ENCODE measurements at regions not wholly inside any gene's neighbourhood (a gene's known extent, or its start where the extent isn't known, plus 50 kb on each side); places are given as distances from the start of the nearest gene placed in this dataset.

DNA sequence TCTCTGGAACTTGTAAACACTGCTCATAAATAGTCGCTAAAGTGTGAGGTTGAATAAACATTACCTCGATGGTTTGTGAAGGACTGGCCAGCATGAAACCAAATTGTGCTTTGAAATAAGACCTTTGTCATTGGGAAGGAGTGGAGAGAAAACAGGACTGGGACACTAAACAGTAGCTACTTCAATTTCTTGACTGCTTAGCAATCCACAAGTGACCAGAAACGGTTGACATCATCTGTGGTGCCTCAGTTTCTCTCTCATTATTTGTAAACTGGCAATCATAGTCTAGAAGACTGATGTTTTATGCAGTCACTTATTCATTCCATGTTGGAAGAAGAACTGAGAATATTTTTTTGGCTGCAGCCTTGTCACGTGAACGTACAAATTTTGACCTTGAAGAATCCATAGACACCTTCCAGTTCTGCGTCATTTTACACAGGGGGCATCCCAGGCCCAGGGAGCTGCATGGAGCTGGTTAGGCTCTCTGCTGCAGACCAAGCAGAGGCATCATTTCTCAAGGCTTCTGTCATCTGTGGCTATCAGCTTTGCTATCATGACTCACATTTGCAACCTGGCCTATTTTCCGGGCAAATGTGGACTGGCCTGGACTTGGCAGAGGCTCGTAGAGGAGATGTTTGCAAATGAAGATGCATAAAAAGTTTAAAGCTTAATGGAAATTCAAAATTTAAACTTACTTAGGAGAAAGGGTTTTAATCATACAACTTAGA is 391.8 kb downstream of the FGF9 start (continued):
- TF ChIP-seq, protein P1, sequence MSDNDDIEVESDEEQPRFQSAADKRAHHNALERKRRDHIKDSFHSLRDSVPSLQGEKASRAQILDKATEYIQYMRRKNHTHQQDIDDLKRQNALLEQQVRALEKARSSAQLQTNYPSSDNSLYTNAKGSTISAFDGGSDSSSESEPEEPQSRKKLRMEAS (IDR thresholded peaks at IDR 0.05): no peak
- TF ChIP-seq RFX5 (IDR thresholded peaks at IDR 0.05; ENCODE audit: borderline replicate concordance, low read depth, low read length) (no peak), BCL11A (IDR thresholded peaks at IDR 0.05; ENCODE audit: low read depth in 2 of 2, low read length in 2 of 2) (no peak), RXRA (IDR thresholded peaks at IDR 0.05; ENCODE audit: insufficient read depth, low read depth, low read length) (no peak), YY1 (IDR thresholded peaks at IDR 0.05; ENCODE audit: low read depth, low read length) (no peak), NANOG (IDR thresholded peaks at IDR 0.05; ENCODE audit: insufficient read depth, low read depth, low read length, poor library complexity, severe bottlenecking) (no peak), GTF2F1 (IDR thresholded peaks at IDR 0.05; ENCODE audit: borderline replicate concordance, low read depth, low read length) (no peak), ATF2 (IDR thresholded peaks at IDR 0.05; ENCODE audit: low read length) (no peak)
